Pancreas (tissue), 10 donors: ENCODE measurements at regions not wholly inside any gene's neighbourhood (a gene's known extent, or its start where the extent isn't known, plus 50 kb on each side); places are given as distances from the start of the nearest gene placed in this dataset.

Experiments used
- ATAC-seq, 4 donors: fragments of 200-7000 bp; cut with Tn5 transposase; one replicate each; pipeline versions ENCODE4 v1.8.0 to v1.9.1; 2020; ENCODE audit warnings: mild to moderate bottlenecking in 4 of 4, moderate library complexity in 4 of 4
- DNase-seq, 6 donors: peaks; one replicate each; pipeline ENCODE4 v3.0.0-alpha.2; 2020
- FAIRE-seq: peaks from 2 replicates; lab custom pipeline; 2012; peaks lifted over from hg19 to GRCh38; lab: Jason Lieb, UNC
- H3K27ac ChIP-seq, 4 donors: fragments of 200-600 bp; sonication (generic); 1 replicate in 3 of 4; 2 replicates in 1 of 4; pipeline versions ENCODE4 v1.5.0 to v1.8.0; 2020
- H3K27me3 ChIP-seq, 4 donors: fragments of 200-600 bp; one replicate each; pipeline ENCODE4 v1.8.0; 2021
- H3K36me3 ChIP-seq, 3 donors: fragments of 200-600 bp; sonication (generic) in 1 of 3; one replicate each; pipeline versions ENCODE4 v1.5.0 to v1.8.0; 2020 to 2021
- H3K4me1 ChIP-seq, 3 donors: fragments of 200-600 bp; one replicate each; pipeline ENCODE4 v1.8.0; 2021
- H3K4me3 ChIP-seq, 4 donors: fragments of 200-600 bp; sonication (generic) in 2 of 4; one replicate each; pipeline versions ENCODE4 v1.5.0 to v1.8.0; 2020 to 2021
- H3K9me3 ChIP-seq, 4 donors: fragments of 200-600 bp; one replicate each; pipeline ENCODE4 v1.8.0; 2021
- WGBS, 2 donors: extraction: QIAGEN DNeasy Blood & Tissue Kit; methylation state at CpG; one replicate each; pipeline ENCODE4 v1.1.7; 2013; 5-methylcytosine and 5-hydroxymethylcytosine counted together
- intact Hi-C, 3 donors: fragments of 100-400 bp; cut with DNase I; formaldehyde crosslinking; loops; one replicate each; pipeline versions ENCODE4 v1.11.1 to v1.14.2; 2022
- TF ChIP-seq, protein P1 (sequence below), 4 donors: fragments of 200-600 bp; sonication (generic) in 3 of 4; IDR thresholded peaks; one replicate each; pipeline versions ENCODE4 v1.5.0 to v1.8.0; 2021; ENCODE audit warnings: antibody characterized with exemption in 4 of 4
- donor health status: healthy with polysubstance abuse.
- donor health status: DM: no; HTN: no; CAD: no; lungs with moderate emphysema.
- donor health status: DM: no; HTN: no; CAD: no.
- donor health status: control.
- donor health status: control.
- donor health status: Bipolar disorder and iron deficiency.
- donor health status: DM: yes; HTN: yes; CAD: no.
- donor health status: DM: no; HTN: no; CAD: no.
- donor health status: DM: no; HTN: no; CAD: no.
- donor health status: DM: yes; HTN: yes; CAD: no.

DNA sequence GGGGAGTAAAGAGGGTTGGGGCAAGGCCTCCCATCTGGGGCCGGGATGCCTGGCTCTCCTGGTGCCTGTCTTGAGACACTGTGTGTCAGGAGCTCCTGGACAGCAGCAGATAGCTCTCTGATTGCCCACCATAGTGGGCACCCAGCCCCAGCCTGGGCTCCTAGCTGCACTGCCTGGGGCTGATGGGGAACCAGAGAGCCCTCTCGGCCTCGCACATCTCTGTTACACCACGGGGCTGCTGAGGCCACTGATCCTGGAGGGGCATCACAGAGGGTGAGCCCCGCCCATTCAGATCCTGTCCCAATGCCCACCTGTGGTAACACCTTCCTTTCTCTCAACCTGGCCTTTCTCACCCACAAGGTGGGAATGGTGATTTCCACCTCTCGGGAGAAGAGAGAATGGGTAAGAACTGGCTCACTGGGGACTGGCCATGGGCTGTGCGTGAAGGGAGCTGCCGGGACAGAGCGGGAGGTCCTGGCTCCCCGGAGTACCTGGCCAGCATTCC is 135.9 kb downstream of the URI1 start:
- H3K9me3 ChIP-seq, result no peaks in the 10 kb centered on the region
- H3K36me3 ChIP-seq, result no peaks in the 10 kb centered on the region
- 68 to 73% methylated on average over 10 of the region's 10 CpGs for WGBS, 2 donors
- no peak for FAIRE-seq
- no peaks in the 10 kb centered on the region for H3K4me1 ChIP-seq
- H3K27me3 ChIP-seq, result peaks cover 0 to 10% (median 1%) of the 10 kb centered on the region in 4 donors
- DNase-seq, result peak in 1 of 6 donors; percentile 27
- ATAC-seq, result no peak
- intact Hi-C loops, result no loop called here
- H3K27ac ChIP-seq, result no peak overlapping the region
- TF ChIP-seq, protein P1, sequence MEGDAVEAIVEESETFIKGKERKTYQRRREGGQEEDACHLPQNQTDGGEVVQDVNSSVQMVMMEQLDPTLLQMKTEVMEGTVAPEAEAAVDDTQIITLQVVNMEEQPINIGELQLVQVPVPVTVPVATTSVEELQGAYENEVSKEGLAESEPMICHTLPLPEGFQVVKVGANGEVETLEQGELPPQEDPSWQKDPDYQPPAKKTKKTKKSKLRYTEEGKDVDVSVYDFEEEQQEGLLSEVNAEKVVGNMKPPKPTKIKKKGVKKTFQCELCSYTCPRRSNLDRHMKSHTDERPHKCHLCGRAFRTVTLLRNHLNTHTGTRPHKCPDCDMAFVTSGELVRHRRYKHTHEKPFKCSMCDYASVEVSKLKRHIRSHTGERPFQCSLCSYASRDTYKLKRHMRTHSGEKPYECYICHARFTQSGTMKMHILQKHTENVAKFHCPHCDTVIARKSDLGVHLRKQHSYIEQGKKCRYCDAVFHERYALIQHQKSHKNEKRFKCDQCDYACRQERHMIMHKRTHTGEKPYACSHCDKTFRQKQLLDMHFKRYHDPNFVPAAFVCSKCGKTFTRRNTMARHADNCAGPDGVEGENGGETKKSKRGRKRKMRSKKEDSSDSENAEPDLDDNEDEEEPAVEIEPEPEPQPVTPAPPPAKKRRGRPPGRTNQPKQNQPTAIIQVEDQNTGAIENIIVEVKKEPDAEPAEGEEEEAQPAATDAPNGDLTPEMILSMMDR (IDR thresholded peaks at IDR 0.05), result no peak
- no peak overlapping the region for H3K4me3 ChIP-seq

- intact Hi-C loops, result no loop called here
- Histone ChIP-seq H3K27ac (no peak overlapping the region), H3K4me1 (peaks cover 0 to 2% (median under 1%) of the 10 kb centered on the region in 3 donors), H3K4me3 (no peak overlapping the region), H3K36me3 (no peaks in the 10 kb centered on the region), H3K9me3 (no peaks in the 10 kb centered on the region), H3K27me3 (peaks cover 0 to 10% (median 1%) of the 10 kb centered on the region in 4 donors)
- DNase-seq (peak in 1 of 6 donors; percentile 28), ATAC-seq (no peak), FAIRE-seq (no peak)
- WGBS, 2 donors, result 55 to 72% methylated on average over 5 of the region's 5 CpGs
- TF ChIP-seq, protein P1 (IDR thresholded peaks at IDR 0.05), result no peak
Measured at GRCh38 chr19:30078381-30078910, 136.4 kb downstream of the URI1 start.

- TF ChIP-seq, protein P1 (IDR thresholded peaks at IDR 0.05), result no peak
- no peaks in the 10 kb centered on the region for H3K9me3 ChIP-seq
- H3K36me3 ChIP-seq, result no peaks in the 10 kb centered on the region
- FAIRE-seq (no peak), ATAC-seq (no peak), DNase-seq (no peak)
- 63 to 67% methylated on average over 4 of the region's 4 CpGs for WGBS, 2 donors
- intact Hi-C loops, result no loop called here
- H3K4me1 ChIP-seq, result peaks cover 0 to 9% (median 8%) of the 10 kb centered on the region in 3 donors
- H3K27me3 ChIP-seq, result peaks cover 0 to 10% (median 1%) of the 10 kb centered on the region in 4 donors
- H3K27ac ChIP-seq, result no peak overlapping the region
- no peak overlapping the region for H3K4me3 ChIP-seq
Measured at GRCh38 chr19:30079200-30079599, 137.2 kb downstream of the URI1 start.

- FAIRE-seq, result no peak
- Histone ChIP-seq H3K27me3 (no peaks in the 10 kb centered on the region), H3K27ac (no peak overlapping the region), H3K36me3 (no peaks in the 10 kb centered on the region), H3K9me3 (no peaks in the 10 kb centered on the region), H3K4me3 (no peak overlapping the region), H3K4me1 (peaks cover 0 to 13% (median 9%) of the 10 kb centered on the region in 3 donors)
- no peak for ATAC-seq
- 75 to 81% methylated on average over 6 of the region's 6 CpGs for WGBS, 2 donors
- TF ChIP-seq, protein P1 (IDR thresholded peaks at IDR 0.05), result no peak
- intact Hi-C loops, result no loop called here
- peak in 1 of 6 donors; percentile 28 for DNase-seq
Measured at GRCh38 chr19:30082168-30082567, 140.1 kb downstream of the URI1 start.

DNA sequence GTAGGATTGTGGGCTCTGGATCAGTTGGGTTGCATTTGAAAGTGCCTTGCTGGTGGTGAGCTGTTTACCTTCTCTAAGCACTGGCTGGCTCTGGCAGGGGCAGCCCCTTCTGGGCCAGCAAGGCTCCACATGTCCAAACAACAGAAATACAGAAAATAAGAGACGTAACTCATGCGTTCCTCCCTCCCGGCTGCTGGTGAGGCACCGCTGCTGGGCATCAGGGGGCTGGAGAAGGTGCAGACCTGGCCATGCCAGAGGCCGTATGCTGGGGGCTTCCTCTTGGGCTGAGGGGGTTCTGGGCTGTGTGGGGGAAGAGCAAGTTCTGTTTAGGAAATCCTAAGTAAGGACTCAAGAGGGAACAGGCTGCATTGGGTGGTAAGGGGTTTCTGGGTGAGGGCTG is 140.6 kb downstream of the URI1 start:
- Histone ChIP-seq H3K27me3 (no peaks in the 10 kb centered on the region), H3K27ac (no peak overlapping the region), H3K9me3 (no peaks in the 10 kb centered on the region), H3K4me3 (no peak overlapping the region), H3K36me3 (no peaks in the 10 kb centered on the region), H3K4me1 (peaks cover 0 to 13% (median 9%) of the 10 kb centered on the region in 3 donors)
- TF ChIP-seq, protein P1 (IDR thresholded peaks at IDR 0.05), result no peak
- ATAC-seq (no peak), FAIRE-seq (no peak), DNase-seq (no peak)
- WGBS, 2 donors, result 87 to 90% methylated on average over 5 of the region's 5 CpGs
- intact Hi-C loops, result no loop called here
